DMS53 treated with DMSO at 0.1 percent for 48 hours (cell line): ENCODE measurements at regions not wholly inside any gene's neighbourhood (a gene's known extent, or its start where the extent isn't known, plus 50 kb on each side); places are given as distances from the start of the nearest gene placed in this dataset.
"Not testable (repeated sequence)": the region's sequence is repeated elsewhere in the genome, so short reads cannot be mapped to it uniquely, and the experiment has no call there.

ENCODE experiments used
- DNase-seq: peaks from one replicate; lab custom pipeline; 2025; ENCODE audit not compliant: unreplicated experiment; lab: John Stamatoyannopoulos, UW

GRCh38 chr2:44051593-44052347 lies 56.0 kb upstream of the LRPPRC start:
- no peak for DNase-seq

- no peak for DNase-seq
Measured at GRCh38 chr2:44052584-44052983, 56.8 kb upstream of the LRPPRC start.

- DNase-seq = no peak
Measured at GRCh38 chr2:44053052-44053451, 57.3 kb upstream of the LRPPRC start.

- DNase-seq = no peak
Measured at GRCh38 chr2:44053456-44053855, 57.7 kb upstream of the LRPPRC start.

- no peak for DNase-seq
Measured at GRCh38 chr2:44055229-44055628, 59.4 kb upstream of the LRPPRC start.

- DNase-seq = no peak
Measured at GRCh38 chr2:44055664-44056063, 59.9 kb upstream of the LRPPRC start.

GRCh38 chr2:44056947-44057346 lies 61.2 kb upstream of the LRPPRC start:
- DNase-seq = no peak

GRCh38 chr2:44060286-44060685 lies 64.5 kb upstream of the LRPPRC start:
- not testable (repeated sequence) for DNase-seq

GRCh38 chr2:44060990-44061389 lies 65.2 kb upstream of the LRPPRC start:
- DNase-seq = no peak

- no peak for DNase-seq
Measured at GRCh38 chr2:44061469-44061868, 65.7 kb upstream of the LRPPRC start.

GRCh38 chr2:44061876-44062275 lies 66.1 kb upstream of the LRPPRC start:
- no peak for DNase-seq

- DNase-seq = no peak
Measured at GRCh38 chr2:44063033-44063432, 67.2 kb upstream of the LRPPRC start.

GRCh38 chr2:44064281-44064680 lies 68.5 kb upstream of the LRPPRC start:
- not testable (repeated sequence) for DNase-seq

- DNase-seq = not testable (repeated sequence)
Measured at GRCh38 chr2:44067012-44067790, 71.4 kb upstream of the LRPPRC start.

GRCh38 chr2:44067791-44068181 lies 72.0 kb upstream of the LRPPRC start:
- DNase-seq = not testable (repeated sequence)

- DNase-seq = no peak
Measured at GRCh38 chr2:44071454-44072046, 75.8 kb upstream of the LRPPRC start.

GRCh38 chr2:44073667-44074066 lies 77.9 kb upstream of the LRPPRC start:
- not testable (repeated sequence) for DNase-seq

- not testable (repeated sequence) for DNase-seq
Measured at GRCh38 chr2:44074795-44075194, 79.0 kb upstream of the LRPPRC start.

GRCh38 chr2:44075541-44075940 lies 79.8 kb upstream of the LRPPRC start:
- no peak for DNase-seq

- no peak for DNase-seq
Measured at GRCh38 chr2:44077942-44078511, 82.2 kb upstream of the LRPPRC start.

- no peak for DNase-seq
Measured at GRCh38 chr2:44079686-44080085, 83.9 kb upstream of the LRPPRC start.

GRCh38 chr2:44083054-44083453 lies 85.6 kb upstream of the PPM1B start:
- no peak for DNase-seq
